ENCODE measurements at regions not wholly inside any gene's neighbourhood (a gene's known extent, or its start where the extent isn't known, plus 50 kb on each side); places are given as distances from the start of the nearest gene placed in this dataset.

- H3K9me3 ChIP-seq (ENCODE audit: control insufficient read depth, insufficient read depth, low read depth, low read length): no peaks in the 10 kb centered on the region
- no peaks in the 10 kb centered on the region for H3K4me1 ChIP-seq (ENCODE audit: control insufficient read depth, insufficient read depth, low read length)
- no peak overlapping the region for H3K4me3 ChIP-seq (ENCODE audit: low read depth, low read length)
- TF ChIP-seq TCF7L2 (IDR thresholded peaks at IDR 0.05; ENCODE audit: borderline replicate concordance, low read depth, low read length) (no peak), KLF9 (tag by site-specific recombination; IDR thresholded peaks at IDR 0.05; ENCODE audit: low read depth) (no peak), FEZF1 (tag by site-specific recombination; IDR thresholded peaks at IDR 0.05) (no peak), GLI2 (tag by site-specific recombination; IDR thresholded peaks at IDR 0.05; ENCODE audit: borderline replicate concordance, low read depth) (no peak), ZNF514 (tag by site-specific recombination; IDR thresholded peaks at IDR 0.05) (no peak)
- no peaks in the 10 kb centered on the region for H3K36me3 ChIP-seq (ENCODE audit: control insufficient read depth in 2 of 2, insufficient read depth in 1 of 2, low read length in 2 of 2)
- no peak overlapping the region for H3K27ac ChIP-seq (ENCODE audit: extremely low read depth, low read depth, low read length)
- ChIA-PET CTCF (no interaction called here), POLR2A (no interaction called here)
Measured at GRCh38 chr18:29629493-29630036, 1413.0 kb downstream of the DSC3 start.

GRCh38 chr18:29626094-29626493 lies 1416.4 kb downstream of the DSC3 start:
- H3K4me1 ChIP-seq (ENCODE audit: control insufficient read depth, insufficient read depth, low read length): no peaks in the 10 kb centered on the region
- TF ChIP-seq BCL11A (tag by site-specific recombination; IDR thresholded peaks at IDR 0.05; ENCODE audit: low read depth) (no peak), KLF7 (tag by site-specific recombination; IDR thresholded peaks at IDR 0.05; ENCODE audit: borderline replicate concordance) (no peak), ZNF426 (tag by site-specific recombination; IDR thresholded peaks at IDR 0.05) (no peak), ZNF747 (tag by site-specific recombination; IDR thresholded peaks at IDR 0.05) (no peak), ZNF19 (tag by site-specific recombination; IDR thresholded peaks at IDR 0.05; ENCODE audit: low read depth) (no peak), PRDM2 (tag by site-specific recombination; IDR thresholded peaks at IDR 0.05; ENCODE audit: borderline replicate concordance) (no peak), ZBTB26 (tag by site-specific recombination; optimal IDR thresholded peaks at IDR 0.05) (no peak), ZNF792 (tag by site-specific recombination; IDR thresholded peaks at IDR 0.05) (no peak), SP7 (tag by site-specific recombination; IDR thresholded peaks at IDR 0.05) (no peak), ZNF621 (tag by site-specific recombination; IDR thresholded peaks at IDR 0.05) (no peak), BCL11B (tag by site-specific recombination; IDR thresholded peaks at IDR 0.05; ENCODE audit: low read depth) (no peak), ZIC2 (tag by site-specific recombination; IDR thresholded peaks at IDR 0.05) (no peak), YY1 (tag by site-specific recombination; IDR thresholded peaks at IDR 0.05) (no peak), ZNF248 (tag by site-specific recombination; IDR thresholded peaks at IDR 0.05) (no peak), ZNF600 (tag by site-specific recombination; IDR thresholded peaks at IDR 0.05) (no peak)
- no peaks in the 10 kb centered on the region for H3K9me3 ChIP-seq (ENCODE audit: control insufficient read depth, insufficient read depth, low read depth, low read length)
- CTCF ChIA-PET: interaction anchor here (0.6 kb wide), 1 partner anchor 436 kb away, joined by 3 read pairs; no protein-coding TSS in a partner anchor
- H3K4me3 ChIP-seq (ENCODE audit: low read depth, low read length): no peak overlapping the region
- H3K27ac ChIP-seq (ENCODE audit: extremely low read depth, low read depth, low read length): no peak overlapping the region
- H3K36me3 ChIP-seq (ENCODE audit: control insufficient read depth in 2 of 2, insufficient read depth in 1 of 2, low read length in 2 of 2): no peaks in the 10 kb centered on the region
- POLR2A ChIA-PET: no interaction called here
